HEK293T (cell line): ENCODE measurements at regions not wholly inside any gene's neighbourhood (a gene's known extent, or its start where the extent isn't known, plus 50 kb on each side); places are given as distances from the start of the nearest gene placed in this dataset.

Experiments used
- CTCF ChIA-PET: fragments of 350-600 bp; formaldehyde crosslinking; extraction: SDS; loops from one replicate; lab custom pipeline; 2021; ENCODE audit warnings: antibody characterized with exemption, inconsistent platforms; lab: Yijun Ruan, JAX
- POLR2A ChIA-PET: fragments of 350-600 bp; formaldehyde crosslinking; extraction: SDS; loops from one replicate; lab custom pipeline; 2020; ENCODE audit warnings: antibody characterized with exemption, inconsistent platforms; lab: Yijun Ruan, JAX
- DNase-seq: peaks from one replicate; pipeline ENCODE4 v3.0.0; 2012; ENCODE audit warnings: mixed read lengths; ENCODE audit errors: extremely low spot score
- ARNT ChIP-seq: fragments of 450-650 bp; IDR thresholded peaks from 2 replicates; pipeline ENCODE4 v1.6.1; 2017; ENCODE audit warnings: mild to moderate bottlenecking
- BHLHE40 ChIP-seq: fragments of 450-650 bp; IDR thresholded peaks from 2 replicates; pipeline ENCODE4 v1.6.1; 2016; ENCODE audit warnings: mild to moderate bottlenecking, moderate library complexity, borderline replicate concordance
- CTBP1 ChIP-seq: fragments of 450-650 bp; IDR thresholded peaks from 2 replicates; pipeline ENCODE4 v1.6.1; 2016; ENCODE audit warnings: borderline replicate concordance
- ELF4 ChIP-seq: fragments of 450-650 bp; IDR thresholded peaks from 2 replicates; pipeline ENCODE4 v1.6.1; 2017; ENCODE audit warnings: antibody characterized with exemption
- FOXA1 ChIP-seq: fragments of 450-650 bp; IDR thresholded peaks from 2 replicates; pipeline ENCODE4 v1.6.1; 2016; ENCODE audit warnings: mild to moderate bottlenecking
- FOXK2 ChIP-seq: fragments of 450-650 bp; IDR thresholded peaks from 2 replicates; pipeline ENCODE4 v1.6.1; 2016; ENCODE audit warnings: mild to moderate bottlenecking
- FOXM1 ChIP-seq: fragments of 450-650 bp; IDR thresholded peaks from 2 replicates; pipeline ENCODE4 v1.6.1; 2017; ENCODE audit warnings: mild to moderate bottlenecking, borderline replicate concordance
- HDGF ChIP-seq: fragments of 450-650 bp; IDR thresholded peaks from 2 replicates; pipeline ENCODE4 v1.6.1; 2017; ENCODE audit warnings: antibody characterized with exemption, borderline replicate concordance
- L3MBTL2 ChIP-seq: fragments of 450-650 bp; conservative IDR thresholded peaks from 2 replicates; pipeline ENCODE4 v1.6.1; 2016; ENCODE audit warnings: mild to moderate bottlenecking
- LEF1 ChIP-seq: fragments of 450-650 bp; IDR thresholded peaks from 2 replicates; pipeline ENCODE4 v1.6.1; 2017; ENCODE audit warnings: mild to moderate bottlenecking, borderline replicate concordance
- NFRKB ChIP-seq: fragments of 450-650 bp; IDR thresholded peaks from 2 replicates; pipeline ENCODE4 v1.6.1; 2016; ENCODE audit warnings: mild to moderate bottlenecking, moderate library complexity
- SP1 ChIP-seq: fragments of 450-650 bp; IDR thresholded peaks from 2 replicates; pipeline ENCODE4 v1.6.1; 2017
- SUZ12 ChIP-seq: fragments of 450-650 bp; IDR thresholded peaks from 2 replicates; pipeline ENCODE4 v1.6.1; 2016; ENCODE audit warnings: mild to moderate bottlenecking
- TARDBP ChIP-seq: fragments of 450-650 bp; IDR thresholded peaks from 2 replicates; pipeline ENCODE4 v1.6.1; 2016
- ZNF384 ChIP-seq: fragments of 450-650 bp; IDR thresholded peaks from 2 replicates; pipeline ENCODE4 v1.6.1; 2016
- TF ChIP-seq, protein P1 (sequence below): fragments of 450-650 bp; IDR thresholded peaks from 2 replicates; pipeline ENCODE4 v1.6.1; 2016

DNA sequence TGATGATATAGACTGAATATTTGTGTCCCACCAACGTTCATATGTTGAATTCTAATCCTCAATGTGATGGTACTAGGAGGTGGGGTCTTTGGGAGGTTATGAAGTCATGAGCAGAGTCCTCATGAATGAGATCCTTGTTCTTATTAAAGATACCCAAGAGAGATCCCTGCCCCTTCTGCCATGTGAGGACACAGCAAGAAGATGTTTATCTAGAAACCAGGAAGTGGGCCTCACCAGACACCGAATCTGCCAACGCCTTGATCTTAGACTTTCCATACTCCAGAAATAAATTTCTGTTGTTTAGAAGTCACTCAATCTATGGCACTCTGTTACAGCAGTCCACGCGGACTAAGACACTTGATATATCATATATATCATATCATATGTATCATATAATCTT lies 67.7 kb upstream of the GCM1 start:
- ChIA-PET CTCF (no interaction called here), POLR2A (no interaction called here)
- no peak for DNase-seq
- TF ChIP-seq FOXA1 (no peak), L3MBTL2 (no peak), CTBP1 (no peak), SP1 (no peak), SUZ12 (no peak), NFRKB (no peak), TARDBP (no peak), ELF4 (no peak), HDGF (no peak), ARNT (no peak), FOXK2 (no peak), FOXM1 (no peak), LEF1 (no peak), BHLHE40 (no peak), ZNF384 (no peak)
- TF ChIP-seq, protein P1, sequence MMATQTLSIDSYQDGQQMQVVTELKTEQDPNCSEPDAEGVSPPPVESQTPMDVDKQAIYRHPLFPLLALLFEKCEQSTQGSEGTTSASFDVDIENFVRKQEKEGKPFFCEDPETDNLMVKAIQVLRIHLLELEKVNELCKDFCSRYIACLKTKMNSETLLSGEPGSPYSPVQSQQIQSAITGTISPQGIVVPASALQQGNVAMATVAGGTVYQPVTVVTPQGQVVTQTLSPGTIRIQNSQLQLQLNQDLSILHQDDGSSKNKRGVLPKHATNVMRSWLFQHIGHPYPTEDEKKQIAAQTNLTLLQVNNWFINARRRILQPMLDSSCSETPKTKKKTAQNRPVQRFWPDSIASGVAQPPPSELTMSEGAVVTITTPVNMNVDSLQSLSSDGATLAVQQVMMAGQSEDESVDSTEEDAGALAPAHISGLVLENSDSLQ: no peak

GRCh38 chr6:53214172-53214571 lies 65.5 kb upstream of the GCM1 start:
- no peak for DNase-seq
- CTCF ChIA-PET: no interaction called here
- TF ChIP-seq CTBP1 (no peak), NFRKB (no peak), BHLHE40 (no peak), ZNF384 (no peak), FOXK2 (no peak), TARDBP (no peak), L3MBTL2 (no peak), ARNT (no peak), FOXA1 (no peak), FOXM1 (no peak), LEF1 (no peak), ELF4 (no peak), SP1 (no peak), SUZ12 (no peak), HDGF (no peak)
- TF ChIP-seq, protein P1: no peak
- POLR2A ChIA-PET: no interaction called here

- ChIA-PET CTCF (no interaction called here), POLR2A (no interaction called here)
- no peak for DNase-seq
- TF ChIP-seq, protein P1: no peak
- TF ChIP-seq LEF1 (no peak), TARDBP (no peak), FOXA1 (no peak)
Observed at GRCh38 chr6:53210811-53211210, 62.2 kb upstream of the GCM1 start.

GRCh38 chr6:53209681-53210080 lies 61.0 kb upstream of the GCM1 start:
- POLR2A ChIA-PET: no interaction called here
- TF ChIP-seq LEF1 (no peak), SUZ12 (no peak), FOXK2 (no peak), FOXA1 (no peak), HDGF (no peak), L3MBTL2 (no peak), SP1 (no peak), ZNF384 (no peak), ELF4 (no peak), TARDBP (no peak), NFRKB (no peak), CTBP1 (no peak), FOXM1 (no peak), ARNT (no peak), BHLHE40 (no peak)
- TF ChIP-seq, protein P1: no peak
- no peak for DNase-seq
- CTCF ChIA-PET: no interaction called here

GRCh38 chr6:53205778-53206177 lies 57.1 kb upstream of the GCM1 start:
- DNase-seq: no peak
- CTCF ChIA-PET: interaction anchor here (0.7 kb wide), 1 partner anchor 94 kb away, joined by 3 read pairs; no protein-coding TSS in a partner anchor
- POLR2A ChIA-PET: no interaction called here
- TF ChIP-seq FOXM1: no peak

- POLR2A ChIA-PET: no interaction called here
- CTCF ChIA-PET: no interaction called here
Observed at GRCh38 chr6:53203483-53203882, 54.8 kb upstream of the GCM1 start.

More at GRCh38 chr6:53203483-53203882, 54.8 kb upstream of the GCM1 start:
- DNase-seq: no peak
- TF ChIP-seq NFRKB (no peak), CTBP1 (no peak), ARNT (no peak), SUZ12 (no peak)
- TF ChIP-seq, protein P1: no peak
